ENCODE measurements at regions not wholly inside any gene's neighbourhood (a gene's known extent, or its start where the extent isn't known, plus 50 kb on each side); places are given as distances from the start of the nearest gene placed in this dataset.
"Not testable (repeated sequence)": the region's sequence is repeated elsewhere in the genome, so short reads cannot be mapped to it uniquely, and the experiment has no call there.

DNA sequence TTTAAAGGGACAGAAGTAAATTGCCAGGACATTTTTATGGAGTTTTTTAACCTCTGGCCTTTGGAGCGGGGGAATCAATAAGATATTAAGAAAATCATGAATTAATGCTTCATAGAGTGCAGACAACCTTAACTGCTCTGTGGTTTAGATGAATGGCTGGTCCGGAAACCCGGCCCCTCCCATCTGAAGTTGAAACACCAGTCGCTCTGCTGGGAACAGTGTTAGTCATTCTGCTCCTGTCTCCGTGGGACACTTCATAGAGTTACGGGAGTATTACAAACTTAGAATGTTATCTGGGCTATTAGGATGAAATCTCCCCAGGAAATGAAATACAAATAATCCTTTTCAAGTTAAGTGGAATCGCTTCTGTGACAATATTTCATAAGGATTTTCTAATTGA is 110.1 kb upstream of the IRX2 start:
- no peak for DNase-seq (ENCODE audit: low spot score)

- DNase-seq (ENCODE audit: low spot score) = no peak
Observed at GRCh38 chr5:2860101-2860500, 108.6 kb upstream of the IRX2 start.

- DNase-seq (ENCODE audit: low spot score) = no peak
Observed at GRCh38 chr5:2857837-2858236, 106.4 kb upstream of the IRX2 start.

GRCh38 chr5:2856206-2856605 is 104.7 kb upstream of the IRX2 start:
- DNase-seq (ENCODE audit: low spot score) = no peak

GRCh38 chr5:2852446-2852845 is 101.0 kb upstream of the IRX2 start:
- no peak for DNase-seq (ENCODE audit: low spot score)

DNA sequence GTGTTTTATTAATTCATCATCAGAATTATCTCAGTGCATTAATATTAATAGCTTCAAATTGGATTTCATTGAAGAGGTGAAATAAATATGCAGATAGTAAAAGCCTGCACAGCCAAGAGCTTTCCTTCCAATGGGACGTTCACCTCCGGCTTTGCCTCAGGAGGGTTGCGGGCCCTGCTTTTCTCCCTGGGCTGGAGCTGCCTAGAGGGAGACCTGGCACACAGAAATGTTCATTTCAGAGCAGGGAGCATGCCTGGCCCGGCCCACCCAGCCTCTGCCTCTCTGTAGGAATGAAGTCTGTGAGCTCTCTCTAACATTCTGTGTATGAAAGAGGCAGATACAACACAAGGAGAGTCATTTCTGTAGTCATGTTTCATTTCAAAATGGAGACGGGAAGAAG is 100.4 kb upstream of the IRX2 start:
- DNase-seq (ENCODE audit: low spot score) = no peak

DNA sequence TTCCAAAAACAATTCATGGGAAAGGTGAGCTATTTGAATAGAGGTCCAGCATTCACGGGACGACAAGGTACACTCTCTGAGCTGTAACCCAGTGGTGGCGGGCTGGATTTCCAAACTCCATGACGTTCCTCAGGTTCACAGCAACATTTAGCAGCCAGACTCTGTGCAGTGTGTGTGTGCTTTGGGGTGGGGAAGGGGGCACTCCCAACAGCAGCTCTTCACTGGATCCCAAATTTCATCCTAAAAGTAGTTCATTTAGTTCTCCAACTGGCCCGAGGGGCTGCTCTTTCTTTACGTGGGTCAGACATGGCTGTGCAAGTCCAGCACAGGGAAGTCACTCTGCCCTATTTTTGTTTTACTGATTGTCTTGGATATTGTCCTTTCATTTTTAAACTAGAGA is 98.0 kb upstream of the IRX2 start:
- no peak for DNase-seq (ENCODE audit: low spot score)

GRCh38 chr5:2848619-2849018 is 97.1 kb upstream of the IRX2 start:
- DNase-seq (ENCODE audit: low spot score) = no peak

DNA sequence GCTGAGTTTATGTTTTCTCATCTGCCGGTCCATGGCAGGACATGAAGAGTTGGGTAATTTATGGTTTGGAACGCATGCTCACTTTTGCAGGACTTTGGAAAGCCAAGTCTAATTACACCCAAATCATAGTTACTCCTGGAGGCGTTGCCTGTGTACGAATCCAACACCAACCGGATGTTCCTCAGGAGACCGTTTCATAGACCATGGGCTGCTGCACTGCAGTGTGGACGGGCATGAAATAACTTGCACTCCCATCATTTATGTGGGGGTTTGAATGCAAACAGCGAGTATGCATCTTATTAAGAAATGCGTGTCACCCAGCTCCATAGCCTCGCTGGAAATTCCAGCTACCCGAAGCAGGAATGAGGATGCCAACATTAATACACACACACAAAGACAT is 96.1 kb upstream of the IRX2 start:
- no peak for DNase-seq (ENCODE audit: low spot score)

DNA sequence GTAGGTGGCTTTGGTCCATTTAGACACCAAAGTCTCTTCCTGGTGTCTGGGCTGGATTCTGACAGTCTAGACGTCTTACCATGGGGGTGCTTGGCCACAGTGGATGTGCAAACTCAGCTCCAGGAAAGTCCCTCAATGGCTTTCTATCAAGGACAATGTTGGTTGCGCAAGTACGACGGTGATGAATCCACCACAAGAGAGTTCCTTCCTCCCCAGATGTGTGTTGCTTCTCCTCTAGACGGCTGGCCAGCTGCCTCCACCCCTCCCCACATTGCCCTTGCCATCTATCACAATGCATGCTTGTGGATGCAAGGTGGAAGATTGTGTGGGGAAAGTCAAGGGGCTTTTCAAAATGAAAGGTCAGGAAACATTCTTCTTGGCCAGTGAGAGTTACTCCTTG is 89.7 kb upstream of the IRX2 start:
- no peak for DNase-seq (ENCODE audit: low spot score)

- DNase-seq (ENCODE audit: low spot score) = no peak
Observed at GRCh38 chr5:2840372-2840915, 89.0 kb upstream of the IRX2 start.

DNA sequence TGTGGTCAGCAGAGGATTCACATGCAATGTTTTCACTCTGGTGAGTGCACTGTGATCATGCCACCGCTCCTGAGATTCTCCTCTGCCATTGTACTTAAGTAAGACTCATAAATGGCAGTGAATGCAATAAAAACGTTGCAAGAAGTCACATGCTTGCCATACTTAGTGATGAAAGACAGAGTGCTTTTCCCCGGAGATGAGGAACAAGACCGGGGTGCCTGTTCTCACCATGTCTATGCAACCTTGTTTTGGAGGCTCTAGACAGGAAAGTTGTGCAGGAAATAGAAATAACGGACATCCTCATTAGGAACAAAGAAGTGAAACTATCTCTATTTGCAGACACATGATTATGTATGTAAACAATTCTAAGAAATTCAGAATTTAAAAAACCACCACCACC is 84.7 kb upstream of the IRX2 start:
- no peak for DNase-seq (ENCODE audit: low spot score)

GRCh38 chr5:2833556-2833955 is 82.1 kb upstream of the IRX2 start:
- no peak for DNase-seq (ENCODE audit: low spot score)

GRCh38 chr5:2832394-2832793 is 80.9 kb upstream of the IRX2 start:
- DNase-seq (ENCODE audit: low spot score) = no peak

GRCh38 chr5:2829239-2829638 is 77.8 kb upstream of the IRX2 start:
- no peak for DNase-seq (ENCODE audit: low spot score)

GRCh38 chr5:2818936-2819335 is 67.5 kb upstream of the IRX2 start:
- no peak for DNase-seq (ENCODE audit: low spot score)

DNA sequence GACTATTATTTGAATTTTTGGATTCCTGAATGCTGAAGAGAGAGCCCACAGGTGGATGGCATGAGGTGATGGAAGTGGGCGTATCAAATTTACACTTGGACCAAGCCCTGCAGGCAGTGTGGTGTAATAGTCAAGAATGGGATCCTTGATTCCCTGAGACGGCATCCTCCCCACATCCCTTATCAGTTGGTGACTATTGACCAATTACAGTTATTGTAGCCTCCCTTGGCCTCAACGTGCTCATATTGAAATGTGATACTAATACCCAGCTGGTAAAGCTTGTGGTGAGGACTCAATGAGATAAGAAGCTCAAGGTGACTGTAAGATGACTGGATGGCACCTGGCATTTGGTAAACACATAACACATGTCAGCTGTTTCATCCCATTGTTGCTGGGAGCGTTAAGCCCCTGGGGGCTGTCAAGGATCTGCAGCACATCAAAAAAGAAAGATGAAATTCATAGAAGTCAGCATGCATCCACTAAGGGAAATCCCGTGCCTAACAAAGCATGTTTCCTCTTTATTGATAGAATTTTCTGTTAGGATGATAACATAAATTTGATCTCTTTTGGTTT is 65.6 kb upstream of the IRX2 start:
- no peak for DNase-seq (ENCODE audit: low spot score)

DNA sequence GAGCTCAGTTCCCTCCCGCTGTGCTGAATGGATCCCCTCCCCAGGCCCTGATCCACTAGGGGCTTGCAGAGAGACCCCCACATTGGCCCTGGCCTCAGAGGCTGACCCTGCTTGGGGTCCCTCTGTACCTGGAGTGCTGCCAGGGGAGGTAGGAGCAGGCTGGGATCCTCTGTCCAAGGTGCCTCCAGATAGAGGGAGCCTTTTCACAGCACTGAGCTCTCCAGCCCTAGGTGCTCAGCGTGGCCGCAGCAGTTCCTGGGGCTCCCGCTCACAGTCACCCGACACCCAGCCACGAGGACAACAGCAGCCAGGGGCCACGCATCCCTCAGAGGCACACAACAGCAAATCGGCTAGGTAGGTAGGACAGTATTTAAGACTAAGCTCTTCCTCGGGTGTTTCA is 62.2 kb upstream of the IRX2 start:
- no peak for DNase-seq (ENCODE audit: low spot score)

DNA sequence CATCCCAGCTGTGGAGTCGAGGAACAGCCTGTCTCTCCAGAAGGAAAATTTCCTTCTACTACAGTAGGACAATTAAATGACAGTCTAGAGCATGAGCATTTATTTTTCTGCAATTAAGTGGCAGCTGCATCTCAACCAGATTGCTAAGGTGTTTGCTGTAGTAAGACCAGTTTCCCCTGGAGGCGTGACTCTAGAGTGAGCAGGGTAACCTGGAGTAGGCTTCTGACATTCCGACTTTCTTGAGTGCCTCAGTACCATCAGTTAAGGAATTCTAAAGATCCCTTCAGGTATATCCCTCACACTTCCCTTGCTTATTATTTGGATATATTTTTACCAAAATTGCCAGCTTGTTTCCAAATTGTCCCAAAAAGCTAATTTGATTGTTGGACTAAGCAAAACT is 59.2 kb upstream of the IRX2 start:
- DNase-seq (ENCODE audit: low spot score) = no peak

DNA sequence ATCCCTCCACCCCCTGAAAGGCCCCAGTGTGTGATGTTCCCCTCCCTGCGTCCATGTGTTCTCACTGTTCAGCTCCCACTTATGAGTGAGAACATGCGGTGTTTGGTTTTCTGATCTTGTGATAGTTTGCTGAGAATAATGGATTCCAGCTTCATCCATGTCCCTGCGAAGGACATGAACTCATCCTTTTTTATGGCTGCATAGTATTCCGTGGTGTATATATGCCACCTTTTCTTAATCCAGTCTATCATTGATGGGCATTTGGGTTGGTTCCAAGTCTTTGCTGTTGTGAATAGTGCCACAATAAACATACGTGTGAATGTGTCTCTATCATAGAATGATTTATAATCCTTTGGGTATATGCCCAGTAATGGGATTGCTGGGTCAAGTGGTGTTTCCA is 55.8 kb upstream of the IRX2 start:
- DNase-seq (ENCODE audit: low spot score) = not testable (repeated sequence)

- no peak for DNase-seq (ENCODE audit: low spot score)
Observed at GRCh38 chr5:2806176-2806575, 54.7 kb upstream of the IRX2 start.

DNA sequence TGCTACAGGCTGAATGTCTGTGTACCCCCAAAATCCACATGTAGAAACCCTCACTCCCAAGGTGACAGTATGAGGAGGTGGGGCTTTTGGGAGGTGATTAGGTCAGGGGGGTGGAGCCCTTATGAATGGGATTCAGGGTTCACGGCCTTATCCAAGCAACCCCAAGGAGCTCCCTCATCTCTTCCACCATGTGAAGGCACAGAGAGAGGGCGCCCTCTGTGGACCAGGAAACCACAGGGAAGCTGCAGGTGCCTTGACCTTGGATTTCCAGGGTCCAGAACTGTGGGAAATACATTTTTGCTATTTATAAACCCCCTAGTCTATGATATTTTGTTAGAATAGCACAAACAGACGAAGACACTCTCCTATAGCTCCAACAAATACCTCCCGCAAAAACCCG is 53.6 kb upstream of the IRX2 start:
- no peak for DNase-seq (ENCODE audit: low spot score)

DNA sequence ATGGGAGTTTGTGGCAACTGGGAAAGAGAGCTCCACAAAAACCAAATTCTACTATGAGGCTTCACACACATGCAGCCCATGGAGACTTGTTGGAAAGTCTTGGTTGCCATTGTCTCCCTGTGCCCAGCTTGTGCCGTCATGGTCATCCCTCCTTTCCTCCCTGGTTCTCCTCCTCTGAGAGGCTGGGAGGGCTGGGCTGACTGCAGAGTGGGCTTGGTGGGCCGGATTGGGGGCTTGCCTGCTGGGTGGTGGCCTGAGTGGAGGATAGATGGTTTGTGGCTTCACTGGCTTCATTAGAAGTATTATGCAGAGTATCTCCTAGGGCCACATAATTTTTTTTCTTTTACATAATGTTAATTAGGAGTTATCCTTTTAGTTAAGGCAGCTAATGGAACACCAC is 52.3 kb upstream of the IRX2 start:
- DNase-seq (ENCODE audit: low spot score) = no peak

GRCh38 chr5:2802693-2803365 is 51.4 kb upstream of the IRX2 start:
- no peak for DNase-seq (ENCODE audit: low spot score)
